ENCODE measurements at regions not wholly inside any gene's neighbourhood (a gene's known extent, or its start where the extent isn't known, plus 50 kb on each side); places are given as distances from the start of the nearest gene placed in this dataset.
"Not testable (repeated sequence)": the region's sequence is repeated elsewhere in the genome, so short reads cannot be mapped to it uniquely, and the experiment has no call there.

DNA sequence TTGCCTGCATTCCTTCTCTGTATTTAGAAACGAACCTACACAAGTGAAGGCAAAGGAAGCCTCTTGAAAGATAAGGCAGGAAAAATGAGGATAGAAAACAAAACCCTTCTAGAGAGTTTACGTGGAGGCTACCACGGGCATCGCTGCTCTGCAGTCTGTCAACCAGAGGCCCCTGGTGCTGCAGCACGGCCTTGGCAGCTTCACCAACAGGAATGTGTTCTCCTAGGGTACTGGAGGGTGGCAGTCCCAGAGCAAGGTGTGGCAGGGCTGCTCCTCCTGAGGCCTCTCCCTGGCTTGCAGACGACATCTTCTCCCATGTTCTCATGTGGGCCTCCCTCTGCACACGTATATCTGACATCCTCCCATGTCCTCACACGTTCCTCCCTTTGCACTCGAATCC is 57.6 kb upstream of the SAMD11 start:
- in situ Hi-C loops (cut with MboI; ENCODE audit: low sequenced_read_pairs), result no loop called here

GRCh38 chr1:866631-867299 is 57.0 kb upstream of the SAMD11 start:
- DNase-seq (ENCODE audit: low spot score in 2 of 2); H3K4me1 ChIP-seq; H3K36me3 ChIP-seq (replicated peaks); in situ Hi-C loops (cut with MboI; ENCODE audit: low sequenced_read_pairs); H3K27me3 ChIP-seq (ENCODE audit: low read depth); H3K4me3 ChIP-seq; H3K9me3 ChIP-seq: not testable (repeated sequence)

More for the DNA sequence above, 57.6 kb upstream of the SAMD11 start:
- Histone ChIP-seq H3K27me3 (ENCODE audit: low read depth) (peaks cover 2% of the 10 kb centered on the region; the same call in 1 of the 2 replicates), H3K4me3 (no peak overlapping the region), H3K9me3 (no peaks in the 10 kb centered on the region), H3K4me1 (no peaks in the 10 kb centered on the region), H3K36me3 (replicated peaks) (no peaks in the 10 kb centered on the region)
- no peak for DNase-seq (ENCODE audit: low spot score in 2 of 2)

- DNase-seq (ENCODE audit: low spot score in 2 of 2); H3K27me3 ChIP-seq (ENCODE audit: low read depth); in situ Hi-C loops (cut with MboI; ENCODE audit: low sequenced_read_pairs); H3K9me3 ChIP-seq; H3K36me3 ChIP-seq (replicated peaks); H3K4me3 ChIP-seq; H3K4me1 ChIP-seq: not testable (repeated sequence)
Measured at GRCh38 chr1:867550-867949, 56.2 kb upstream of the SAMD11 start.

GRCh38 chr1:869499-870244 is 54.1 kb upstream of the SAMD11 start:
- no peaks in the 10 kb centered on the region for H3K9me3 ChIP-seq
- peak; percentile 46 to 85 for DNase-seq (ENCODE audit: low spot score in 2 of 2)
- in situ Hi-C loops (cut with MboI; ENCODE audit: low sequenced_read_pairs), result no loop called here
- no peaks in the 10 kb centered on the region for H3K36me3 ChIP-seq (replicated peaks)
- H3K4me3 ChIP-seq, result no peak overlapping the region
- H3K27me3 ChIP-seq (ENCODE audit: low read depth), result no peaks in the 10 kb centered on the region
- H3K4me1 ChIP-seq, result no peaks in the 10 kb centered on the region
